ENCODE measurements at regions not wholly inside any gene's neighbourhood (a gene's known extent, or its start where the extent isn't known, plus 50 kb on each side); places are given as distances from the start of the nearest gene placed in this dataset.

- TF ChIP-seq CTCF (IDR thresholded peaks at IDR 0.05) (no peak), POLR2A (IDR thresholded peaks at IDR 0.05) (no peak)
These were observed 153.7 kb upstream of the SERTAD2 start for GRCh38 chr2:64807417-64807816.
